ENCODE measurements at regions not wholly inside any gene's neighbourhood (a gene's known extent, or its start where the extent isn't known, plus 50 kb on each side); places are given as distances from the start of the nearest gene placed in this dataset.
"Not testable (repeated sequence)": the region's sequence is repeated elsewhere in the genome, so short reads cannot be mapped to it uniquely, and the experiment has no call there.

GRCh38 chr12:25394775-25395174 is 144.0 kb upstream of the KRAS start:
- intact Hi-C loops (cut with micrococcal nuclease); H3K27ac ChIP-seq (ENCODE audit: low read depth, low read length); H3K27me3 Mint-ChIP-seq; CTCF ChIA-PET (ENCODE audit: partially characterized antibody); H3K4me1 ChIP-seq (ENCODE audit: insufficient read depth, low read length); H3K9me3 ChIP-seq (ENCODE audit: control insufficient read depth in 1 of 2, low read length in 2 of 2); H3K4me3 Mint-ChIP-seq; H3K36me3 Mint-ChIP-seq; H3K27me3 ChIP-seq (ENCODE audit: insufficient read depth, low read length); POLR2A ChIA-PET (ENCODE audit: partially characterized antibody); H3K4me1 Mint-ChIP-seq; DNase-seq; H3K9me3 Mint-ChIP-seq; H3K27ac Mint-ChIP-seq; H3K4me3 ChIP-seq (ENCODE audit: low read length in 2 of 2); H3K36me3 ChIP-seq (ENCODE audit: insufficient read depth, low read length): not testable (repeated sequence)

DNA sequence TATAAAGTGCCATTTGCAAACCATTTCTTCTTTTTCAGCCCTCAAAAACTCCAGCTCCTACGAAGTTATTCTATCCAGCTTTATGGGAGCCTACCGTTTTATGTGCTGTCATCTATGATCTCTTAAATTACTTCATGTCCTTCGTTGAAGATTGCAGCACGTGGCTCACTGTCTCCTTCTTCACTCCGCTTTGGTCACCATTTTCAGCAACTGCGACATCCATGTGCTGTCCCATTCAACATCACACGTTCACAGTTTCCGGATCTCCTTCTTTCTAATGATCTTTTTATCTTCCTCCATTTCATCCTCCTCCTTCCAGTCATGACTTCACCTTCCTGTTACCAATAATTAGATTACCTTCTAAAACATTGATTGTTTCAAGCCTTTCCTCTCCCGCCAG is 143.3 kb upstream of the KRAS start:
- peaks cover 0 to 3% of the 10 kb centered on the region in 2 donors for H3K27me3 Mint-ChIP-seq
- no peak for DNase-seq
- Histone ChIP-seq H3K4me3 (ENCODE audit: low read length in 2 of 2) (no peak overlapping the region), H3K9me3 (ENCODE audit: control insufficient read depth in 1 of 2, low read length in 2 of 2) (no peaks in the 10 kb centered on the region), H3K27me3 (ENCODE audit: insufficient read depth, low read length) (no peaks in the 10 kb centered on the region), H3K27ac (ENCODE audit: low read depth, low read length) (no peak overlapping the region), H3K36me3 (ENCODE audit: insufficient read depth, low read length) (no peaks in the 10 kb centered on the region), H3K4me1 (ENCODE audit: insufficient read depth, low read length) (no peaks in the 10 kb centered on the region)
- no peak overlapping the region for H3K27ac Mint-ChIP-seq
- H3K9me3 Mint-ChIP-seq = no peaks in the 10 kb centered on the region
- H3K4me1 Mint-ChIP-seq = no peaks in the 10 kb centered on the region
- H3K4me3 Mint-ChIP-seq = no peak overlapping the region
- ChIA-PET CTCF (ENCODE audit: partially characterized antibody) (no interaction called here), POLR2A (ENCODE audit: partially characterized antibody) (no interaction called here)
- intact Hi-C loops (cut with micrococcal nuclease) = no loop called here
- no peaks in the 10 kb centered on the region for H3K36me3 Mint-ChIP-seq

GRCh38 chr12:25391346-25391745 is 140.6 kb upstream of the KRAS start:
- peaks cover 7 to 24% (median 15%) of the 10 kb centered on the region in 4 donors for H3K4me1 Mint-ChIP-seq
- H3K27ac Mint-ChIP-seq; H3K36me3 ChIP-seq (ENCODE audit: insufficient read depth, low read length); H3K4me3 Mint-ChIP-seq; H3K27me3 ChIP-seq (ENCODE audit: insufficient read depth, low read length); DNase-seq; POLR2A ChIA-PET (ENCODE audit: partially characterized antibody); H3K4me3 ChIP-seq (ENCODE audit: low read length in 2 of 2); CTCF ChIA-PET (ENCODE audit: partially characterized antibody); intact Hi-C loops (cut with micrococcal nuclease); H3K27ac ChIP-seq (ENCODE audit: low read depth, low read length); H3K9me3 Mint-ChIP-seq; H3K36me3 Mint-ChIP-seq; H3K27me3 Mint-ChIP-seq; H3K9me3 ChIP-seq (ENCODE audit: control insufficient read depth in 1 of 2, low read length in 2 of 2): not testable (repeated sequence)
- peaks cover 14% of the 10 kb centered on the region for H3K4me1 ChIP-seq (ENCODE audit: insufficient read depth, low read length)

DNA sequence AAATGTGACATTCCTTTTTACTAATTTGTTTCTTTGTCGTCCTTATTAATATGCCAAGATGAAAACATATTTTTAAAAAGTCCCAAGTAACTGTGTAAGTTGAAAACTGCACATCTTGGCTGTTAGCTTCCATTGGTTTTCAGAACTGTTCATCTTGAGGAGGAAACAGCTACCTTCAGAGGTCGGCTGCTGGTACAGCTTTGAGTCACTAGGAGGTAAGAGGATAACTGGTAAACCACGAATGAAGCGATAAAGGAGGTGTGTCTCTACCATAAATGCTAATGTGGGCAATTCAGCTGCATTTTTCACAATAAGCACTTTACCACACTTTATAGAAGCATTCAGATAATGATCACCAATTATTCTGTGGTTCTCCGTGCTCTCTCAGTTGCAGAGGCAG is 137.5 kb upstream of the KRAS start:
- DNase-seq = peak; percentile 36 to 63 (median 48)
- intact Hi-C loops (cut with micrococcal nuclease) = no loop called here
- Histone ChIP-seq H3K27ac (ENCODE audit: low read depth, low read length) (peak overlapping the region; percentile 98), H3K36me3 (ENCODE audit: insufficient read depth, low read length) (no peaks in the 10 kb centered on the region), H3K4me3 (ENCODE audit: low read length in 2 of 2) (no peak overlapping the region), H3K4me1 (ENCODE audit: insufficient read depth, low read length) (peaks cover 28% of the 10 kb centered on the region), H3K27me3 (ENCODE audit: insufficient read depth, low read length) (no peaks in the 10 kb centered on the region), H3K9me3 (ENCODE audit: control insufficient read depth in 1 of 2, low read length in 2 of 2) (no peaks in the 10 kb centered on the region)
- H3K4me1 Mint-ChIP-seq = peaks cover 17 to 52% (median 32%) of the 10 kb centered on the region in 4 donors
- peak overlapping the region in 5 of 8 donors; percentile 6 to 100 (median 96) for H3K4me3 Mint-ChIP-seq
- peak overlapping the region; percentile 26 to 100 (median 99) for H3K27ac Mint-ChIP-seq
- peaks cover 0 to 8% (median 0%) of the 10 kb centered on the region in 8 donors for H3K9me3 Mint-ChIP-seq
- CTCF ChIA-PET (ENCODE audit: partially characterized antibody) = interaction anchor here (0.9 to 3.2 kb wide), 22 partner anchors 11 to 397 kb away, joined by 3 to 19 read pairs (median 4); no protein-coding TSS in a partner anchor
- H3K27me3 Mint-ChIP-seq = peaks cover 0 to 2% of the 10 kb centered on the region in 2 donors
- H3K36me3 Mint-ChIP-seq = peaks cover 0 to 11% of the 10 kb centered on the region in 2 donors
- POLR2A ChIA-PET (ENCODE audit: partially characterized antibody) = interaction anchor here (0.7 to 2.1 kb wide), 8 partner anchors 53 to 191 kb away, joined by 3 to 14 read pairs (median 5); no protein-coding TSS in a partner anchor

- H3K36me3 ChIP-seq (ENCODE audit: insufficient read depth, low read length) = no peaks in the 10 kb centered on the region
- no peak overlapping the region for H3K4me3 ChIP-seq (ENCODE audit: low read length in 2 of 2)
- ChIA-PET POLR2A (ENCODE audit: partially characterized antibody) (interaction anchor here (0.7 to 2.1 kb wide), 10 partner anchors 52 to 190 kb away, joined by 3 to 14 read pairs (median 5); no protein-coding TSS in a partner anchor), CTCF (ENCODE audit: partially characterized antibody) (interaction anchor here (0.7 to 3.2 kb wide), 29 partner anchors 11 to 396 kb away, joined by 3 to 19 read pairs (median 4); no protein-coding TSS in a partner anchor)
- H3K9me3 ChIP-seq (ENCODE audit: control insufficient read depth in 1 of 2, low read length in 2 of 2) = no peaks in the 10 kb centered on the region
- Mint-ChIP-seq H3K9me3 (peaks cover 0 to 8% (median 0%) of the 10 kb centered on the region in 8 donors), H3K36me3 (peaks cover 0 to 11% of the 10 kb centered on the region in 2 donors), H3K27ac (peak overlapping the region; percentile 81 to 100 (median 99)), H3K4me3 (peak overlapping the region; percentile 94 to 100 (median 98)), H3K4me1 (peaks cover 21 to 57% (median 36%) of the 10 kb centered on the region in 4 donors), H3K27me3 (peaks cover 0 to 2% of the 10 kb centered on the region in 2 donors)
- H3K27ac ChIP-seq (ENCODE audit: low read depth, low read length) = peak overlapping the region; percentile 98
- DNase-seq = no peak
- no peaks in the 10 kb centered on the region for H3K27me3 ChIP-seq (ENCODE audit: insufficient read depth, low read length)
- intact Hi-C loops (cut with micrococcal nuclease) = loop anchor here (1.0 kb wide), 5 partner anchors 146 to 396 kb away; a partner anchor contains a TSS
- peaks cover 33% of the 10 kb centered on the region for H3K4me1 ChIP-seq (ENCODE audit: insufficient read depth, low read length)
These were observed 137.0 kb upstream of the KRAS start for GRCh38 chr12:25387732-25388050.

DNA sequence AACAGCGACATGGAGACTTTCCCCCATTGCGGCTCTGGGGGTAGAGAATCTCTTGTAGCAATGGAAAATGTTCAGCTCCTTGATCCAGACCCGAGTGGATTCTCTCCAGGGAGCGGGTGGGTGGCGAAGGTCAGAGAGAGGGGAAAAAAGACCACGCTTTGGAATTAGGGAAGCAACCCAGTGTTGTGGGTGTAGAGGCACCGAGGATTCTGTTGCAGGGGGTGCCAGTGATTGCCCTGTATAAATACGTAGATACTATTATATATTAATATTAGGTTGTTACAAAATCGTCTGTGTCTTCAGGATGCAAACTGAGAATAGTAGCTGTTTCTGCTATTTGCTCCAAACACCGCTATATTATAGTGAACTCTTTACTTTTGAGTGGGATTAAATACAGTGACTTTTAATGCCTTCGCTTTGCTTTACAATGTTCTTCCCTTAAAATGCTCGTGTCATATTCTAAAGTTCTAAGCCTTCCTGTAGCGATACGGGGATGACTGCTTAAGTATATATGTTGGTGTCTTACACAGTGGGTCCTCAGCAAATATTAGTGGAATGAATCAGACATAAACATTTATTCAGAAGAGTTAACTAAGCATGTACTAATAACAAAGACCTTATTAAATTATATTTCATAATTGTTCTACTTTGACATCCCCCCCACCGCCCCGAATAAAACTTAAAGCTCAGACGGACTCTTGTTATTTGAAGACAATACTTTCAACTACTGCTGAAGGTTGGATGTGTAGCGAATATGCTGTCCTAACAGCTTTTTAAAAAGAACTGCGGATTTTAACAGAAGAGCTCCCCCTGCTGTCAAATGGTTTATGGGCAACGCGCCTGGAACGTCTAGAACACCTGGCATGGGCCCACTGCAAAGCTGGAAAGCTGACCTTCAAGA is 136.4 kb upstream of the KRAS start:
- peak; percentile 78 to 86 (median 83) for DNase-seq
- no peaks in the 10 kb centered on the region for H3K9me3 ChIP-seq (ENCODE audit: control insufficient read depth in 1 of 2, low read length in 2 of 2)
- POLR2A ChIA-PET (ENCODE audit: partially characterized antibody) = interaction anchor here (0.6 to 2.1 kb wide), 11 partner anchors 52 to 190 kb away, joined by 3 to 14 read pairs (median 4); no protein-coding TSS in a partner anchor
- peaks cover 0 to 11% of the 10 kb centered on the region in 2 donors for H3K36me3 Mint-ChIP-seq
- no peaks in the 10 kb centered on the region for H3K36me3 ChIP-seq (ENCODE audit: insufficient read depth, low read length)
- CTCF ChIA-PET (ENCODE audit: partially characterized antibody) = interaction anchor here (0.7 to 3.2 kb wide), 30 partner anchors 12 to 396 kb away, joined by 3 to 19 read pairs (median 4); no protein-coding TSS in a partner anchor
- peak overlapping the region; percentile 94 to 100 (median 98) for H3K4me3 Mint-ChIP-seq
- peaks cover 0 to 8% (median 0%) of the 10 kb centered on the region in 8 donors for H3K9me3 Mint-ChIP-seq
- H3K27me3 ChIP-seq (ENCODE audit: insufficient read depth, low read length) = no peaks in the 10 kb centered on the region
- H3K27ac Mint-ChIP-seq = peak overlapping the region; percentile 99 to 100 (median 100)
- intact Hi-C loops (cut with micrococcal nuclease) = loop anchor here (1.0 kb wide), 5 partner anchors 146 to 396 kb away; a partner anchor contains a TSS
- H3K27me3 Mint-ChIP-seq = peaks cover 0 to 2% of the 10 kb centered on the region in 2 donors
- H3K4me3 ChIP-seq (ENCODE audit: low read length in 2 of 2) = peak overlapping the region; percentile 62 to 92
- peaks cover 27 to 63% (median 42%) of the 10 kb centered on the region in 4 donors for H3K4me1 Mint-ChIP-seq
- peaks cover 40% of the 10 kb centered on the region for H3K4me1 ChIP-seq (ENCODE audit: insufficient read depth, low read length)
- peak overlapping the region; percentile 98 for H3K27ac ChIP-seq (ENCODE audit: low read depth, low read length)

DNA sequence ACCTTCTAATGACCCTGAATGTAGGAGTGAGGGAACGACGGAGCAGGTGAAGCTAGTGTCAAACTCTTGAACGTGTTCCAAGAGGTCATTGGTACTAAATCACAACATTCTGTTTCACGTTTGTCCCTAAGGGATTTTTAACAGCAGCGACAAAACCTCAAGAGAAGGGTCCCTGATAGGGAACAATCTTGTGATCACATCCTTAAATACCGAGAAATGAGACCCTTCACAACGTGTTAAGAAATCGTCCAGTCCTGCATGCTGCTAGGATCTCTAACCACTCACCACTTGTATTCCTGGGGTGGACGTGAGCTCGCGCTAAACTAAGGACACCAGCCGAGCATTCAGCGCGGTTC is 134.1 kb upstream of the KRAS start:
- ChIA-PET CTCF (ENCODE audit: partially characterized antibody) (interaction anchor here (0.8 to 2.2 kb wide), 3 partner anchors 10 to 134 kb away, joined by 3 to 8 read pairs (median 4); partner anchors contain the start of gene KRAS), POLR2A (ENCODE audit: partially characterized antibody) (interaction anchor here (0.6 to 1.1 kb wide), 3 partner anchors 189 to 387 kb away, joined by 4 read pairs; no protein-coding TSS in a partner anchor)
- peaks cover 41% of the 10 kb centered on the region for H3K4me1 ChIP-seq (ENCODE audit: insufficient read depth, low read length)
- peaks cover 0 to 8% (median 0%) of the 10 kb centered on the region in 8 donors for H3K9me3 Mint-ChIP-seq
- H3K4me3 Mint-ChIP-seq = peak overlapping the region; percentile 94 to 100 (median 98)
- peaks cover 0 to 11% of the 10 kb centered on the region in 2 donors for H3K36me3 Mint-ChIP-seq
- intact Hi-C loops (cut with micrococcal nuclease) = no loop called here
- peaks cover 33 to 72% (median 47%) of the 10 kb centered on the region in 4 donors for H3K4me1 Mint-ChIP-seq
- no peak for DNase-seq
- H3K36me3 ChIP-seq (ENCODE audit: insufficient read depth, low read length) = no peaks in the 10 kb centered on the region
- peak overlapping the region; percentile 98 for H3K27ac ChIP-seq (ENCODE audit: low read depth, low read length)
- peaks cover 0 to 2% of the 10 kb centered on the region in 2 donors for H3K27me3 Mint-ChIP-seq
- H3K27ac Mint-ChIP-seq = peak overlapping the region; percentile 99 to 100 (median 100)
- H3K4me3 ChIP-seq (ENCODE audit: low read length in 2 of 2) = peak overlapping the region; percentile 49 to 62
- no peaks in the 10 kb centered on the region for H3K9me3 ChIP-seq (ENCODE audit: control insufficient read depth in 1 of 2, low read length in 2 of 2)
- H3K27me3 ChIP-seq (ENCODE audit: insufficient read depth, low read length) = no peaks in the 10 kb centered on the region

Data from CD4-positive, alpha-beta memory T cell (primary cell).